ENCODE measurements at regions not wholly inside any gene's neighbourhood (a gene's known extent, or its start where the extent isn't known, plus 50 kb on each side); places are given as distances from the start of the nearest gene placed in this dataset.
"Not testable (repeated sequence)": the region's sequence is repeated elsewhere in the genome, so short reads cannot be mapped to it uniquely, and the experiment has no call there.

GRCh38 chr21:27769763-27770162 lies 802.9 kb upstream of the ADAMTS5 start (continued):
- TF ChIP-seq ZNF462 (CRISPR knock-in tag; IDR thresholded peaks at IDR 0.05): no peak
- no peak for TF ChIP-seq JUNB (IDR thresholded peaks at IDR 0.05; ENCODE audit: unreplicated experiment)
- TF ChIP-seq NANOG (IDR thresholded peaks at IDR 0.05; ENCODE audit: borderline replicate concordance): no peak

DNA sequence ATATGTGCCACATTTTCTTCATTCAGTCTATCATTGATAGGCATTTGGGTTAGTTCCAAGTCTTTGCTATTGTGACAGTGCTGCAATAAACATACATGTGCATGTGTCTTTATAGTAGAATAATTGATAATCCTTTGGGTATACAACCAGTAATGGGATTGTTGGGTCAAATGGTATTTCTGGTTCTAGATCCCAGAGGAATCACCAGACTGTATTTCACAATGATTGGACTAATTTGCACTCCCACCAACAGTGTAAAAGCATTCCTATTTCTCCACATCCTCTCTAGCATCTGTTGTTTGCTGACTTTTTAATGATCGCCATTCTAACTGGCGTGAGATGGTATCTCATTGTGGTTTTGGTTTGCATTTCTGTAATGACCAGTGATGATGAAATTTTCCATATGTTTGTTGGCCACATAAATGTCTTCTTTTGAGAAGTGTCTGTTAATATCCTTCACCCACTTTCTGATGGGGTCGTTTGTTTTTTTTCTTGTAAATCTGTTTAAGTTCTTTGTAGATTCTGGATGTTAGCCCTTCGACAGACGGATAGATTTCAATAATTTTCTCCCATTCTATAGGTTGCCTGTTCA lies 801.3 kb upstream of the ADAMTS5 start:
- H3K9me3 Mint-ChIP-seq; H3K27ac Mint-ChIP-seq; H3K4me2 ChIP-seq; H3K9me2 ChIP-seq (ENCODE audit: insufficient read depth); H3K36me3 Mint-ChIP-seq (ENCODE audit: low read depth); H3K4me3 ChIP-seq; ATAC-seq; H3K4me1 ChIP-seq (ENCODE audit: insufficient read depth); H4K20me1 ChIP-seq (replicated peaks; ENCODE audit: insufficient read depth); H3K79me2 ChIP-seq (replicated peaks; ENCODE audit: insufficient read depth); H2AFZ ChIP-seq; H3K4me1 Mint-ChIP-seq; H3K36me3 ChIP-seq (ENCODE audit: insufficient read depth); DNase-seq (ENCODE audit: low spot score); H3K4me3 Mint-ChIP-seq; H3K27me3 ChIP-seq (ENCODE audit: insufficient read depth); H3K27ac ChIP-seq (ENCODE audit: low read depth); H3K27me3 Mint-ChIP-seq (ENCODE audit: insufficient read depth, low read depth, poor library complexity); H3F3A ChIP-seq (replicated peaks; ENCODE audit: low read depth): not testable (repeated sequence)

GRCh38 chr21:27764056-27764455 lies 797.2 kb upstream of the ADAMTS5 start:
- Histone ChIP-seq H3K36me3 (ENCODE audit: insufficient read depth) (no peaks in the 10 kb centered on the region), H3K4me1 (ENCODE audit: insufficient read depth) (peaks cover 17% of the 10 kb centered on the region; the same call in 1 of the 2 replicates), H3K9me2 (ENCODE audit: insufficient read depth) (peaks cover 6% of the 10 kb centered on the region; the same call in 1 of the 2 replicates), H3K27me3 (ENCODE audit: insufficient read depth) (no peaks in the 10 kb centered on the region), H3K79me2 (replicated peaks; ENCODE audit: insufficient read depth) (no peaks in the 10 kb centered on the region), H3K4me2 (no peak overlapping the region), H3F3A (replicated peaks; ENCODE audit: low read depth) (no peaks in the 10 kb centered on the region), H4K20me1 (replicated peaks; ENCODE audit: insufficient read depth) (no peaks in the 10 kb centered on the region), H2AFZ (no peak overlapping the region), H3K4me3 (no peak overlapping the region), H3K27ac (ENCODE audit: low read depth) (no peak overlapping the region)
- ATAC-seq (no peak), DNase-seq (ENCODE audit: low spot score) (no peak)
- H3K36me3 Mint-ChIP-seq (ENCODE audit: low read depth): peaks cover 7% of the 10 kb centered on the region
- H3K9me3 Mint-ChIP-seq: peaks cover 15% of the 10 kb centered on the region; the same call in 2 of the 3 replicates
- H3K27ac Mint-ChIP-seq: no peak overlapping the region
- H3K4me1 Mint-ChIP-seq: peaks cover 15% of the 10 kb centered on the region
- H3K4me3 Mint-ChIP-seq: no peak overlapping the region
- TF ChIP-seq ZNF462 (CRISPR knock-in tag; IDR thresholded peaks at IDR 0.05): no peak
- no peak for TF ChIP-seq ZNF331 (CRISPR knock-in tag; IDR thresholded peaks at IDR 0.05; ENCODE audit: low read depth)
- H3K27me3 Mint-ChIP-seq (ENCODE audit: insufficient read depth, low read depth, poor library complexity): no peaks in the 10 kb centered on the region

Measured in GM23338 (cell line).